ENCODE measurements at regions not wholly inside any gene's neighbourhood (a gene's known extent, or its start where the extent isn't known, plus 50 kb on each side); places are given as distances from the start of the nearest gene placed in this dataset.
"Not testable (repeated sequence)": the region's sequence is repeated elsewhere in the genome, so short reads cannot be mapped to it uniquely, and the experiment has no call there.

DNA sequence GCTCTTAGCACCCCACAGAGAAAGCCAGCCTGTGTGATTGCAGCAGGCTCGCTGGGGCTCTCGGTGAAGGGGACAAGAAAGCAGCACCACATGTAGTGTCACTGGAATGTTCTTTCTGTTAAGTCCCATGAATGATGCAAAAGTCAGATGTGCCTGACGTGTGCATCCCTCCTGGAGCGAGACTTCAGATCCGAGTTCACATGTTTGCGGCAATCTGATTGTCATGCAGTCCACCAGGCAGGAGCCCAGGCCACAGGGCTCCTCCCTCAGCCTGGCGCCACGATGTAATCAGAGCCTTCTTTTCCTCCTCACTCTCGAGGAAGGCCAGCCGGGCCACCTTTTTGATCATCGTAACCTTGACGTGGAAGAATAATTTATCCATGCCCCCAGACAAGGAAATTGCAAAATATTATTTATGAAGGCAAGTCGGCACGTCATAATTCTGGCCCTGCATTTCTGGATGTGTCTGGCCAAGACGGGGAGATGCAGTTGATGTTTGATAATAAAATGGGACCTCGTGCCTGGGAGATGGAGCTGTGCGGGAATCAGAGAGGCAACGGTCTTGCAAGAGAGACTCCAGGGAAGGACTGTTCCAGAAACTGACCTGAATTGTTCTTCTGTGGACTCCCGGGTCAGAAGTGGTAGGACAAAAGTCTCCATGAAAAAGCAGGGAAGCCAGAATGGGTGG lies 214.6 kb downstream of the PHETA1 start:
- no peak for DNase-seq (ENCODE audit: low read depth in 2 of 2)

DNA sequence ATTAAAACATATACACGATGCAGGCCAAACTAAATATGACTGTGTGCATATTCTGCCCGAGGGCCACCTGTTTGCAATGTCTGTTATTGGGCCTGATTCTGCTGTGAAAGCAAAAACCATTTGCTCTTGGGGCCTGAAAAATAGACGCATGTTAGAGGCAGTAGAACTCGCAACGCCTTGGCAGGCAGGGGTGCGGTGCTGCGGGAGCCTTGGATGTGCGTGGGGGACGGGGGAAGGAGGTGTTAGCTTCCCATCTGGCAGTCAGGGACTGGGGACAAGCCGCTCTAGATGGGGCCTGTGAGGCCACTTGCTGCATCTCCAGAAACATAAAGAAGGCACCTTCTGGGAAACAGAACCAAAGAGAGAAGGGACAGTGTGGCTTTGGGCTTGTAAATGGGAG lies 216.3 kb downstream of the PHETA1 start:
- DNase-seq (ENCODE audit: low read depth in 2 of 2), result no peak

- no peak for DNase-seq (ENCODE audit: low read depth in 2 of 2)
These were observed 217.7 kb downstream of the PHETA1 start for GRCh38 chr12:111150921-111151840.

GRCh38 chr12:111150360-111150759 lies 218.5 kb downstream of the PHETA1 start:
- no peak for DNase-seq (ENCODE audit: low read depth in 2 of 2)

- DNase-seq (ENCODE audit: low read depth in 2 of 2), result no peak
These were observed 219.6 kb downstream of the PHETA1 start for GRCh38 chr12:111149299-111149698.

DNA sequence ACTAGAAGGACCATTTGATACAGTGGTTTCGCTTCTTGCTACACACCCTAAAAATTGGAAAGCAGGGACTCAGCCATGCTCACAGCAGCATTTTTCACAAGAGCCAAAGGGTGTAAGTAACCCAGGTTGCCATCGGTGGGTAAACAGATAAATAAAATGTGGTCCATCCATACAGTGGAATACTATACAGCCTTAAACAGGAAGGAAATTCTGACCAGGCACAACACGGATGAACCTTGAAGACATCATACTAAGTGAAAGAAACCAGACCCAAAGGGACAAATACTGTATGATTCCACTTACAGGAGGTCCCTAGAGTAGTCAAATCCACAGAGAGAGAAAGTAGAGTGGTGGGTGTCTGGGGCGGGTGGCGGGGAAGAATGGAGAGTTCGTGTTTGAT lies 220.9 kb downstream of the PHETA1 start:
- DNase-seq (ENCODE audit: low read depth in 2 of 2), result no peak

DNA sequence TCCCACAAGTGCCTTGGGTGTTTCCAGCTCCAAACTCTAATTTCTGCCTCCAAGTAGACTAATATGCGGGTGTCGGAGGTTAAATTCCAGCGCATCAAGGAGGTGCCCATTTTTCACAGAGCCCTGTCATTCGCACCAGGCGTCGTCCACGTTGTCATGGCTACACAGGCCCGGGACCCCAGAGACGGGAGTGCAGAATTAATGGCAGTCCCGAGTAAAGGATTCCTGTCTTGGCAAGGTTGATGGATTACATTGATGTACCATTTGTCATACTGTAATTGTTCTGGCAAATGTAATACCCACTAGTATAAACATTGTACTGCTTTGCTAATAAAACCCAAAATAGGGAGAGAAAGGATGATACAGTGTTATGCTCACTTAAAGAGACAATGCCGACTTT lies 222.9 kb upstream of the MYL2 start:
- DNase-seq (ENCODE audit: low read depth in 2 of 2), result no peak

- no peak for DNase-seq (ENCODE audit: low read depth in 2 of 2)
These were observed 220.8 kb upstream of the MYL2 start for GRCh38 chr12:111141205-111141604.

DNA sequence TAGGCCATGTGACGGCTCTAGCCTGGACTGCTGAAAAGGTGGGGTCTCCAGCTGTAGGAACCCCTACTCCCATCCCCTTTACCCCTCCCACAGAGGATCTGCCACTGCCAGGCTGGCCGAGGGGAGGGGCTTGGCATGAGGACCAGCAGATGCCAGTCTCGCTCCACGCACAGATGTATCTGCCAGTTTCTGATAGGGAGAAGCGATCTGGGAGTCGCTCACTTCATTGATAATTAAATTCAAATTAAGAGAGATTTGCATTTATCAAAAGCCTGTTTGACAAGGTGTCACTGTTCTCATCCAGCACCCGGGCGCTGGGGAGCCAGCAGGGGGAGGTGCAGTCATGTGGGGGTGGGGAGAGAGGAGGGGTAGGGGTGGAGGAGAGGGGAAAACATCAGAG lies 217.6 kb upstream of the MYL2 start:
- no peak for DNase-seq (ENCODE audit: low read depth in 2 of 2)

GRCh38 chr12:111135293-111135832 lies 215.0 kb upstream of the MYL2 start:
- DNase-seq (ENCODE audit: low read depth in 2 of 2), result no peak

DNA sequence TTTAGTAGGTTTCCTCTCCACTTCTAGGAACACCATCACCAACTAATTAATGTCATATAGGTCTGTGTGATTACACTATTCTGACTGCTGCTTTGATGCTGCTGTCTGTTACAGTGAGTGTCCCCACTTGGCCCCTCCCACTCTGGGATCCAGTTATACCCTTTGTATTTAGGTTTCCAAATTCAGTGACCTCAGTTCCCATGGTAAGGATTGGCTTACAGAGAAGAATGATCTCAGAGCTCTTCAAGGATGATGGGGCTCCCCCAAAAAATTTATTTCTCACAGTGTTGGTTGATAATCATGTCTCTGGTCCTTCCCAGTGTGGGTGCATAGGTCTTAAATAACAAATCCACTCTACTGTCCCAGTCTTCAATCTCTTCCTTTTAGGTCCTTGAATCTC lies 210.0 kb upstream of the MYL2 start:
- no peak for DNase-seq (ENCODE audit: low read depth in 2 of 2)

DNA sequence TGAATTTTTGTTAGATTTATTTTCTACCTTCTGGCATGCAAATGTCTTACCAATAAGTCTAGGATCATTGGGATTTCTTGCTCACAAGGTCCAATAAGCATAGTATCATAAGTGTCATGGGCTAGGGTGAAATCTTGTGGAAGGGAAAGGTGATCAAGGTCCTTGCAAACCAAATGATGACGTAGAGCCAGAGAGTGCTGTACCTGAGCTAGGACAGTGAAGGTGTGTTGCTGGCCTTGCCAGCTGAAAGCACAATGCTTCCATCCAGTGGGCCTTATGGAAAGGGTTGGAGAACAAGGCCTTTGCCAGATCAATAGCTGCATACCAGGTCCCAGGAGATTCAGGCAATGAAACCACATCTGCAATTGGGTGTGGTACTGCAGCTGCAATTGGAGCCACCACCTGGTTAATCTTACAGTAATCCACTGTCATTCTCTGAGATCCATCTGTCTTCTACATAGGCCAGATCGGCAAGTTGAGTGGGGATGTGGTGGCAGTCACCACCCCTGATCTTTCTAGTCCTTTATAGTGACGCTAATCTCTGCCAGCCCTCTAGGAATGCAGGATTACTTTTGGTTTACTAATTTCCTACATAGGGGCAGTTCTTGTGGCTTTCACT lies 208.9 kb upstream of the MYL2 start:
- no peak for DNase-seq (ENCODE audit: low read depth in 2 of 2)

- DNase-seq (ENCODE audit: low read depth in 2 of 2), result no peak
These were observed 206.0 kb upstream of the MYL2 start for GRCh38 chr12:111126331-111126730.

GRCh38 chr12:111124183-111124582 lies 203.8 kb upstream of the MYL2 start:
- DNase-seq (ENCODE audit: low read depth in 2 of 2), result no peak

DNA sequence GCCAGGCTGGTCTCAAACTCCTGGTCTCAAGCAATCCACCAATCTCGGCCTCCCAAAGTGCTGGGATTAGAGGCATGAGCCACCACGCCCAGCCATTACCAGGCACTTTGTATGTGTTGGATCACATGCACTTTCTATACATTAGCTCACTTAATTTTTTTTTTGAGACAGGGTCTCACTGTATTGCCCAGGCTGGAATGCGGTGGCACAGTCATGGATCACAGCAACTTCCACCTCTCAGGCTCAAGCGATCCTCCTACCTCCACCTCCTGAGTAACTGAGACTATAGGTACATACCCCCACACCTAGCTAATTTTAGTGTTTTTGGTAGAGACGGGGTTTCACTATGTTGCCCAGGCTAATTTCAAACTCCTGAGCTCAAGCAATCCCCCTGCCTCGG lies 203.0 kb upstream of the MYL2 start:
- no peak for DNase-seq (ENCODE audit: low read depth in 2 of 2)

DNA sequence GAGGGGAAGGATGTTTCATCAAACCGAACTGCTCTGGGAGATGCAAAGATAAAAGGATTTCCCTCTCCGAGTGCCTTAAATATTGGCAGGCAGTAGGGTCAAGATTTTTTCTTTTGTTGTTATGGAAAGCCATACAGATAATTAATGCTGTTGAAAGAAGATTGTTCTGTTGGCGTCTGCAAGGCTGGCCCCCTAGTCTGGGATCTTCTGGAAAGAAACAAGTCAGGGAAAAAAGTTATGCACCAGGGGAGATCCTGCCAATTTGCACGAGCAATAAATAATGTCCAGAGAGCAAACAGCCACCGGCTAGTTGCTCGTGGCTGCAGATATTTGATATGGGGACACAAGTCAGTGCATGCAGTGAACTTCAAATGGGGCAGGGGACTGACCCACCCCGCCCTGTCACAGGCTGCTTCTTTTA lies 202.1 kb upstream of the MYL2 start:
- DNase-seq (ENCODE audit: low read depth in 2 of 2), result no peak

- DNase-seq (ENCODE audit: low read depth in 2 of 2), result no peak
These were observed 201.5 kb upstream of the MYL2 start for GRCh38 chr12:111121840-111122239.

DNA sequence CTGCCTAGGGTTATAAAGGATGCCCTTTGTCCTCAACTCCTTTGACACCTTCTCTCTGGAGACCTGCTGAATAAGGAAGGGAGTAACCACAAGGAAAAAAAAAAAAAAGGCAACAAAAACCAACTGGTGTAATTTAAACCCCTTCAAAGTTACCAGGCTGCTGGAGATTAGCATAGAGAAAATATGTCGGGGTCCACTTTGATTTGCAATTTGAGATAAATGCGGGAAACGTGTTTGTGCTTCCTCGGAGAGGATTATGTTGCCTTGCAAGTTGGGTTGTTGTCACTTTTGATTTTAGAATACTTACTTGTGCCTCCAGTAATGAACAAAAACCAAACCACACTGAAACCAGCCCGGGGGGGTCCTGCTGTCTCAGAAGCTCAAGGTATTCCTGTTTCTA lies 200.2 kb upstream of the MYL2 start:
- no peak for DNase-seq (ENCODE audit: low read depth in 2 of 2)

DNA sequence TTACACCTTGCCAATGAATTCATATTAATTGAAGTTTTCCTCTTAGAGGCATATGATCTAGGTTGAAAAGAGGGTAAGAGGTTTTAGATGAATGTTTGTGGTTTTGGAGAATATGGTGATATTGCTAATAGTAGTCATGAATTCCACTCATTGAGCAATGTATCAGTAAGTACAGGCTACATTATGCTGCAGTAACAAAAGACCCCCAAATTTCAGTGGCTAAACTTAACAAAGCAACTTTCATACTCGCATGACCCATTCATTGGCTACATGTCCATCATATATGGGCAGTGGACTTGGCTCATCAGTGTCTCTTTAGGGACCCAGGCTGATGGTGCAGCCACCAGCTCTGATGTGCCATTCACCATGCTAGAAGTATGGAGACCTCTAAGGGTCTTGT lies 196.6 kb upstream of the MYL2 start:
- DNase-seq (ENCODE audit: low read depth in 2 of 2), result no peak

DNA sequence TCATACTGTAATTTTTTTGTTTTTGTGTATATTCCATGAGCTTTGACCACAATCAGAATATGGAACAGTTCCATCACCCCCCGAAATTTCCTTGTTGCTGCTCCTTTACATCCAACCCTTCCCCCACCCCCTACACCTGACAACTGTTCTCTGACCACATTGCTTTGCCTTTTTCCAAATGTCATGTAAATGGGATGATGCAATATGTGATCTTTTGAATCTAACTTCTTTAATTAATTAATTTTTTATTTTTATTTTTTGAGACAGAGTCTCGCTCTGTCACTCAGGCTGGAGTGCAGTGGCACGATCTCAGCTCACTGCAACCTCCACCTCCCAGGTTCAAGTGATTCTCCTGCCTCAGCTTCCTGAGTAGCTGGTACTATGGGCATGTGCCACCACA lies 192.9 kb upstream of the MYL2 start:
- not testable (repeated sequence) for DNase-seq (ENCODE audit: low read depth in 2 of 2)

DNA sequence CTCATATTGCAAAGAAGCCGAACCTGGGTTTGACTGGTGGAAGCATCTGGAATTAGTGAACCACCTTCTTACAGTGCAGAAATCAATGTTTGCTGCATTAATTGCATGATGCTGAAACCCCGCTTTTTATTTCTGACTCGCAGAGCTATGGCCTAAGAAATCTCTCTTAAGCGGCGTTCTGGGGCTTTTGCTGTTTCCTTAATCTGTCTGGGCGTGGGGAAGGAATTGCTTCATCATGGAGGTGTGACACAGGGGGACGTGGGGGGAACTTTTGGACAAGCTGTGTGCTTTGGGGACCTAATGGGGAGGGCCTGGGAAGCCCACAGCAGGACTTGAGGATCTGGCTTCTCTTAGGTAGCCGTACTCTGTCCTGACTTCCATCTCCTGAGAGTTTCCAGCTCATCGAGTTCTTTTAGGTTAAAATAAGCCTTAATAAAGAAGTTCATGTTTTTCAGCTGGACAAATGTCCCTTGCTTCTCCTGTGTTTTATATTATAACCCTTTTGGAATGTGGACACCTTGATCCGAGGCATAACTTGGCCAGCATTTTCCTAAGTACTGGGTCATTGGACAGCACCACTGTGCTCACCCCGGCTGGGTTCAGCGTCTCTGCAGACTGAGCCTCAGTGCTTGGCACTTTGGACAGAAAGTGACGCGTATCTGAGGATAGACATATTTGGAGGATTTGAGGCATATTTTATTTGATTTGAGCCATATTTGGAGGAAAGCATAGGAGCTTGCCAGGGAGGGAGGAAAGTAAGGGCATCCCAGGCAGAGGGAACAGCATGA lies 192.1 kb upstream of the MYL2 start:
- no peak for DNase-seq (ENCODE audit: low read depth in 2 of 2)

GRCh38 chr12:111111681-111112080 lies 191.3 kb upstream of the MYL2 start:
- DNase-seq (ENCODE audit: low read depth in 2 of 2), result no peak

Measured in stimulated activated CD8-positive, alpha-beta memory T cell treated with anti-CD3 and anti-CD28 coated beads, Interleukin-15, amount 100 ng/mL, for 48 hours (primary cell).